ENCODE measurements at regions not wholly inside any gene's neighbourhood (a gene's known extent, or its start where the extent isn't known, plus 50 kb on each side); places are given as distances from the start of the nearest gene placed in this dataset.

- no peak for DNase-seq
These were observed 641.9 kb downstream of the OTOL1 start for GRCh38 chr3:162138509-162138908.

GRCh38 chr3:162139841-162140240 is 643.2 kb downstream of the OTOL1 start:
- DNase-seq, result no peak

GRCh38 chr3:162141272-162141791 is 644.7 kb downstream of the OTOL1 start:
- no peak for DNase-seq

GRCh38 chr3:162142511-162142910 is 645.9 kb downstream of the OTOL1 start:
- DNase-seq, result no peak

GRCh38 chr3:162143180-162143579 is 646.6 kb downstream of the OTOL1 start:
- no peak for DNase-seq

GRCh38 chr3:162147996-162148395 is 651.4 kb downstream of the OTOL1 start:
- no peak for DNase-seq

- DNase-seq, result no peak
These were observed 654.2 kb downstream of the OTOL1 start for GRCh38 chr3:162150790-162151189.

GRCh38 chr3:162152636-162153035 is 656.0 kb downstream of the OTOL1 start:
- no peak for DNase-seq

GRCh38 chr3:162161595-162161994 is 665.0 kb downstream of the OTOL1 start:
- no peak for DNase-seq

GRCh38 chr3:162165346-162165745 is 668.7 kb downstream of the OTOL1 start:
- no peak for DNase-seq

GRCh38 chr3:162166543-162166942 is 669.9 kb downstream of the OTOL1 start:
- DNase-seq, result no peak

GRCh38 chr3:162168715-162169114 is 672.1 kb downstream of the OTOL1 start:
- no peak for DNase-seq

GRCh38 chr3:162170581-162170980 is 674.0 kb downstream of the OTOL1 start:
- DNase-seq, result no peak

GRCh38 chr3:162171970-162172369 is 675.4 kb downstream of the OTOL1 start:
- no peak for DNase-seq

GRCh38 chr3:162175145-162175544 is 678.5 kb downstream of the OTOL1 start:
- no peak for DNase-seq

- DNase-seq, result no peak
These were observed 679.3 kb downstream of the OTOL1 start for GRCh38 chr3:162175878-162176277.

GRCh38 chr3:162183440-162183839 is 686.8 kb downstream of the OTOL1 start:
- DNase-seq, result no peak

GRCh38 chr3:162192340-162193029 is 695.9 kb downstream of the OTOL1 start:
- no peak for DNase-seq

GRCh38 chr3:162193148-162194095 is 696.8 kb downstream of the OTOL1 start:
- DNase-seq, result no peak

- DNase-seq, result no peak
These were observed 698.5 kb downstream of the OTOL1 start for GRCh38 chr3:162195147-162195546.

- no peak for DNase-seq
These were observed 700.4 kb downstream of the OTOL1 start for GRCh38 chr3:162196964-162197363.

- DNase-seq, result no peak
These were observed 704.2 kb downstream of the OTOL1 start for GRCh38 chr3:162200836-162201235.

GRCh38 chr3:162206648-162207047 is 710.0 kb downstream of the OTOL1 start:
- DNase-seq, result no peak

GRCh38 chr3:162211470-162211869 is 714.9 kb downstream of the OTOL1 start:
- DNase-seq, result no peak

Measured in KG1 (cell line).